ENCODE measurements at regions not wholly inside any gene's neighbourhood (a gene's known extent, or its start where the extent isn't known, plus 50 kb on each side); places are given as distances from the start of the nearest gene placed in this dataset.

- TF ChIP-seq, protein P1, sequence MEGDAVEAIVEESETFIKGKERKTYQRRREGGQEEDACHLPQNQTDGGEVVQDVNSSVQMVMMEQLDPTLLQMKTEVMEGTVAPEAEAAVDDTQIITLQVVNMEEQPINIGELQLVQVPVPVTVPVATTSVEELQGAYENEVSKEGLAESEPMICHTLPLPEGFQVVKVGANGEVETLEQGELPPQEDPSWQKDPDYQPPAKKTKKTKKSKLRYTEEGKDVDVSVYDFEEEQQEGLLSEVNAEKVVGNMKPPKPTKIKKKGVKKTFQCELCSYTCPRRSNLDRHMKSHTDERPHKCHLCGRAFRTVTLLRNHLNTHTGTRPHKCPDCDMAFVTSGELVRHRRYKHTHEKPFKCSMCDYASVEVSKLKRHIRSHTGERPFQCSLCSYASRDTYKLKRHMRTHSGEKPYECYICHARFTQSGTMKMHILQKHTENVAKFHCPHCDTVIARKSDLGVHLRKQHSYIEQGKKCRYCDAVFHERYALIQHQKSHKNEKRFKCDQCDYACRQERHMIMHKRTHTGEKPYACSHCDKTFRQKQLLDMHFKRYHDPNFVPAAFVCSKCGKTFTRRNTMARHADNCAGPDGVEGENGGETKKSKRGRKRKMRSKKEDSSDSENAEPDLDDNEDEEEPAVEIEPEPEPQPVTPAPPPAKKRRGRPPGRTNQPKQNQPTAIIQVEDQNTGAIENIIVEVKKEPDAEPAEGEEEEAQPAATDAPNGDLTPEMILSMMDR (IDR thresholded peaks at IDR 0.05) = no peak
- no peak for TF ChIP-seq POLR2A (IDR thresholded peaks at IDR 0.05)
These were observed 130.7 kb downstream of the ASB1 start for GRCh38 chr2:238557431-238557830.
